ENCODE measurements at regions not wholly inside any gene's neighbourhood (a gene's known extent, or its start where the extent isn't known, plus 50 kb on each side); places are given as distances from the start of the nearest gene placed in this dataset.
"Not testable (repeated sequence)": the region's sequence is repeated elsewhere in the genome, so short reads cannot be mapped to it uniquely, and the experiment has no call there.

GRCh38 chr6:159418997-159419396 is 249.8 kb downstream of the FNDC1 start:
- no peaks in the 10 kb centered on the region for H3K36me3 ChIP-seq
- no peak for DNase-seq (ENCODE audit: low read depth in 1 of 2, low spot score in 1 of 2)
- no peaks in the 10 kb centered on the region for H3K4me1 ChIP-seq (ENCODE audit: low read depth)
- TF ChIP-seq CTCF (IDR thresholded peaks at IDR 0.05; ENCODE audit: low read depth, low read length), result no peak
- no peaks in the 10 kb centered on the region for H3K9me3 ChIP-seq (ENCODE audit: low read depth)
- H3K4me3 ChIP-seq, result no peak overlapping the region
- H3K27ac ChIP-seq, result no peak overlapping the region
- H3K27me3 ChIP-seq, result no peaks in the 10 kb centered on the region

DNA sequence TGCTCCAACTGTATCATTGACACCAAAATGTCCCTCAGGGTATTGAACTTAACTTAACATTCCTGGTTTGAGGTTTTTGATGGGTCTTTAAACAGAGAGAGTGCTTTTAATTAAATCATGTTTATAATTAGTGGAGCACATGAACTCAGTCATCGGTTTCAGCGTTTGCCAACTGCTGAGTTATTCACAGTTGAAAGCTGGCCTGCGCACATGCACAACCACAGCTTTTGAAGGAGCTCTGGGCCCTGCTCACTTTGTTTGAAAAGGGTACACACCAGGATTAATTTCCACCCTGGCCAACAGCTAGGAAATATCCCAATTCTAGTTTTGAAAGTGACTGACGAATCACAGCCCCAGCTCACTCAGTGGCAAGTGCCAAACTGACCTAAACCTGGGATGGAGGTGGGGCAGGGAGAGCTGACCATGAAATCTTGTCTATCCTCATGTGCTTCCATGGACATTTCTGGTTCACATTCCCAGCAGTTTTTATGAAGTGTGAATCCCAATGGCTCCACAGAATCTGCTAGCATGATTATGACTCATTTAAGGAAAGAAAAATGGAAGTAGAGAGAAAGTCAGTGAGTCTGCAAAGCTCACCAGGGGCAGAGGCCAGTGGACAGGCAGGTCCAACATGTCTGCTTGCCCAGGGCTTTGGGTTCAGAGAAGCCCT is 247.8 kb downstream of the FNDC1 start:
- Histone ChIP-seq H3K36me3 (no peaks in the 10 kb centered on the region), H3K4me1 (ENCODE audit: low read depth) (no peaks in the 10 kb centered on the region), H3K27me3 (no peaks in the 10 kb centered on the region), H3K27ac (no peak overlapping the region), H3K9me3 (ENCODE audit: low read depth) (no peaks in the 10 kb centered on the region), H3K4me3 (no peak overlapping the region)
- no peak for TF ChIP-seq CTCF (IDR thresholded peaks at IDR 0.05; ENCODE audit: low read depth, low read length)
- no peak for DNase-seq (ENCODE audit: low read depth in 1 of 2, low spot score in 1 of 2)

DNA sequence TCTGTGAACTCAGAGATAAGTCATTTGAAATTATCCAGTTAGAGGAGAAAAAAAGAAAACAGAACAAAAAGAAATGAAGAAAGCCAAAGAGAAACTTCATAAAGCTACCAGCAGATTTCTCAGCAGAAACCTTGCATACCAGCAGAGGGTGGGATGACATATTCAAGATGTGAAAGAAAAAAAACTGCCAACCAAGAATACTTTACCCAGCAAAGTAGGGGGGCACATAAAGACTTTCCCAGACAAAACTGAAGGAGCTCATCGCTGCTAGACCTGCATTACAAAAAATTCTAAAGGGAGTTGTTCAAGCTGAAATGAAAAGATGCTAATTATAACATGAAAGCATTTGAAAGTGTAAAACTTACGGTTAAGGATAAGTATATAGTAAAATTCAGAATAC is 246.3 kb downstream of the FNDC1 start:
- Histone ChIP-seq H3K9me3 (ENCODE audit: low read depth) (no peaks in the 10 kb centered on the region), H3K4me1 (ENCODE audit: low read depth) (no peaks in the 10 kb centered on the region), H3K36me3 (no peaks in the 10 kb centered on the region), H3K4me3 (no peak overlapping the region), H3K27me3 (no peaks in the 10 kb centered on the region), H3K27ac (no peak overlapping the region)
- TF ChIP-seq CTCF (IDR thresholded peaks at IDR 0.05; ENCODE audit: low read depth, low read length), result no peak
- no peak for DNase-seq (ENCODE audit: low read depth in 1 of 2, low spot score in 1 of 2)

DNA sequence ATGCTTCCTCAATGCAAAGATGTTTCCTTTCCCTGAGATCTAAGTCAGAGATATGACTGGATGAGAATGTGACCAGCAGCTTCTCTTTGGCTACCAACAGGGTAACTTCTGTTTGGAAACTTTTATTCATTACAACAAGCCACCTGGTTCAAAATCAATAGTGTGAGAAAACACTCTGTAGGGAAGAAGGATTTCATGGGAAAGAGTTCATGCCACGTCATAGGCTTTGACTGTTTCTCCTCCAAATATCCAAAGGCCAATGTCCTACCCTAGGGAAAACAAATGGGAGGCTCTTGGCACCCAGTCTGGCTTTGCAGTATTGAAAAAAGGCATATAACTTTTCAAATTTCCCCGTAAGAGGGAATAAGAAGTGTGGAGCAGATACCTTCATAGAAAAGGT is 245.5 kb downstream of the FNDC1 start:
- no peak for DNase-seq (ENCODE audit: low read depth in 1 of 2, low spot score in 1 of 2)
- no peak overlapping the region for H3K4me3 ChIP-seq
- H3K36me3 ChIP-seq, result no peaks in the 10 kb centered on the region
- no peak overlapping the region for H3K27ac ChIP-seq
- no peak for TF ChIP-seq CTCF (IDR thresholded peaks at IDR 0.05; ENCODE audit: low read depth, low read length)
- no peaks in the 10 kb centered on the region for H3K27me3 ChIP-seq
- no peaks in the 10 kb centered on the region for H3K9me3 ChIP-seq (ENCODE audit: low read depth)
- H3K4me1 ChIP-seq (ENCODE audit: low read depth), result no peaks in the 10 kb centered on the region

- not testable (repeated sequence) for H3K36me3 ChIP-seq; H3K27me3 ChIP-seq; H3K9me3 ChIP-seq (ENCODE audit: low read depth); H3K4me1 ChIP-seq (ENCODE audit: low read depth); H3K4me3 ChIP-seq; DNase-seq (ENCODE audit: low read depth in 1 of 2, low spot score in 1 of 2); H3K27ac ChIP-seq
Observed at GRCh38 chr6:159407211-159407780, 238.1 kb downstream of the FNDC1 start.

DNA sequence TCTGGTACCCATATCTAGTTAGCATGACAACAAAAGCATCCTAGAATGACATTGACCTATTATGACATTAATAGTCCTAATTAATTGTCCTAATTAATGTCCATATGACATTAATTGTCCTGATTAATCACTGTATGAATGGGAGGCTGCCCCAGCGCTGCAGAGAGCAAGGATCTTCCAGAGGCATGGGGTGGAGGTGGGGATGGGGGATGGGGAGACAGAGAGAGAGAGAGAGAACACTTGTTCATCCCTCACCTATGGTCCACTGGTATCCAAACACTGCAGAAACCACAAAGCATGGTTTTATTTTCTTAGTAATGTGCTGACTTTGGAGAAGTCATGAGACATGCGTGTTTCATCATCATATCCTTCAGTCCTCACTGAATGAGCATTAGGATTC is 235.1 kb downstream of the FNDC1 start:
- Histone ChIP-seq H3K27ac (no peak overlapping the region), H3K4me3 (no peak overlapping the region), H3K9me3 (ENCODE audit: low read depth) (no peaks in the 10 kb centered on the region)

More for the DNA sequence above, 235.1 kb downstream of the FNDC1 start:
- Histone ChIP-seq H3K27me3 (no peaks in the 10 kb centered on the region), H3K36me3 (no peaks in the 10 kb centered on the region), H3K4me1 (ENCODE audit: low read depth) (no peaks in the 10 kb centered on the region)
- peak in 1 of 2 donors; percentile 5 for DNase-seq (ENCODE audit: low read depth in 1 of 2, low spot score in 1 of 2)
- no peak for TF ChIP-seq CTCF (IDR thresholded peaks at IDR 0.05; ENCODE audit: low read depth, low read length)
